HUES48 (cell line): ENCODE measurements at regions not wholly inside any gene's neighbourhood (a gene's known extent, or its start where the extent isn't known, plus 50 kb on each side); places are given as distances from the start of the nearest gene placed in this dataset.

ENCODE experiments used
- H3K27ac ChIP-seq: one replicate; pipeline ENCODE4 v1.7.0; 2013; ENCODE audit warnings: low read depth, low read length, inconsistent platforms
- H3K27me3 ChIP-seq: 2 replicates; pipeline ENCODE4 v1.6.1; 2013; ENCODE audit warnings: mild to moderate bottlenecking, low read length; ENCODE audit not compliant: control insufficient read depth, insufficient read depth
- H3K36me3 ChIP-seq: 2 replicates; pipeline ENCODE4 v1.6.1; 2013; ENCODE audit warnings: low read length; ENCODE audit not compliant: control insufficient read depth, insufficient read depth
- H3K4me1 ChIP-seq: 2 replicates; pipeline ENCODE4 v1.6.1; 2013; ENCODE audit warnings: mild to moderate bottlenecking, low read length; ENCODE audit not compliant: control insufficient read depth, insufficient read depth
- H3K4me3 ChIP-seq: 2 replicates; pipeline ENCODE4 v1.5.1; 2013; ENCODE audit warnings: mild to moderate bottlenecking, low read depth, low read length
- H3K9ac ChIP-seq: 2 replicates; pipeline ENCODE4 v1.6.1; 2013; ENCODE audit warnings: mild to moderate bottlenecking, low read depth, low read length, moderate library complexity
- H3K9me3 ChIP-seq: 2 replicates; pipeline ENCODE4 v1.6.1; 2013; ENCODE audit warnings: low read length; ENCODE audit not compliant: control insufficient read depth, insufficient read depth

DNA sequence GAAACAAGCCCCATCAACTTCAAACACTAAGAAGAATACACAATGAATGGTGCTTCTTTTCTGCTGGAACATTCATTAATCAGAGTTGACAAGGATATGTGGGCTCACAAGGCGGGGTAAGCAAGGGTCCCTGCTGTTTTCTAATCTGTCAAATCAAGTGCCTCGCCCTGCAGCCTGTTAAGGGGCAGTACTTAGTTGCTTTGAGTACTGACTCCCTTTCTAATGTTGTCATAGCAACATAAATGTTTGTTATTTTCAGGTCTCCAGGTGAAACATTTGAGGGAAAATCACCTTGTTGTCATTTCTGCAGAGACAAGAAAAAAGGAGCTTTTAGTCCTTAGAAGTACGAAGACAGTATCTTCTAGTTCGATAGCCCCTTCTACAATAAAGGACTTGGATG, 284.7 kb upstream of the PKDCC start:
- Histone ChIP-seq H3K9ac (no peak overlapping the region), H3K27ac (no peak overlapping the region), H3K27me3 (no peaks in the 10 kb centered on the region), H3K9me3 (no peaks in the 10 kb centered on the region), H3K4me1 (no peaks in the 10 kb centered on the region), H3K36me3 (no peaks in the 10 kb centered on the region), H3K4me3 (no peak overlapping the region)

DNA sequence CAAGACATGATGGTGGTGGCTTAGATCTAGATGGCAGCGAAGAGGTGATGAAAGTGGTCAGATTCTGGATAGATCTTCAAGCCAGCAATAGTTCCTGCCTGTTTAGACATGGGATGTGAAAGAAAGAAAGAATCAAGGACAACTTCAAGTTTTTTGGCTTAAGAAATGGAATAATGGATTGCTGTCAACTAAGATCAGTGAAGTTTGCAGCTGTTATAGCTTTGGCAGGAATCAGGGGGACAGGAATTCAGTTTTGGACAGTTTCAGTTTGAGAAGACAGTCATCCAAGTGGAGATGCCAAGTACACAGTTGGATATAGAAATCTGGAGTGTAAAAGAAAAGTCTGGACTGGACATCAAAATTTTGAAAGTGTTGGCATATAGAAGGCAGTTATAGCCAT, 283.7 kb upstream of the PKDCC start:
- H3K4me3 ChIP-seq, result no peak overlapping the region
- no peak overlapping the region for H3K27ac ChIP-seq
- H3K9me3 ChIP-seq, result no peaks in the 10 kb centered on the region
- H3K27me3 ChIP-seq, result no peaks in the 10 kb centered on the region
- H3K36me3 ChIP-seq, result no peaks in the 10 kb centered on the region
- no peak overlapping the region for H3K9ac ChIP-seq
- H3K4me1 ChIP-seq, result no peaks in the 10 kb centered on the region

DNA sequence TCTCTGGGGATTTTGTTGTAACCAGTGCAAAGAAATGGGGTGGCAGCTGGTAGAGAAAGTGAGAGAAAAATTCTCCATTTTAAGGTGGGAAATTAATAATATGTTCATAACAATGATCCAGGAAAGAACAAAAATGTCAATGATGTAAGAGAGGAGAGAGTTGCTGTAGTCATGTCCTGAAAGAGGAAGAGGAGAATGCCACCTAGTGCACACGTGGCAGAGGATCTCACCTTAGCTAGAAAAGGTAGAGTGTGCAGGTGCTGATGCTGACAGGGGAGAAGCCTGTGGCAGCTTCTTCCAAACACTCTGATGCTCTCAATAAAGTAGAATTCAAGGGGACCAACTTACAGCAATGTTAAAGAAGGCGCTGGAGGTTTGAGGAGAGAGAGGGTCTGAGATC, 282.9 kb upstream of the PKDCC start:
- H3K4me1 ChIP-seq, result no peaks in the 10 kb centered on the region
- no peak overlapping the region for H3K4me3 ChIP-seq
- H3K36me3 ChIP-seq, result no peaks in the 10 kb centered on the region
- H3K27me3 ChIP-seq, result no peaks in the 10 kb centered on the region
- no peak overlapping the region for H3K9ac ChIP-seq
- H3K9me3 ChIP-seq, result no peaks in the 10 kb centered on the region
- no peak overlapping the region for H3K27ac ChIP-seq

DNA sequence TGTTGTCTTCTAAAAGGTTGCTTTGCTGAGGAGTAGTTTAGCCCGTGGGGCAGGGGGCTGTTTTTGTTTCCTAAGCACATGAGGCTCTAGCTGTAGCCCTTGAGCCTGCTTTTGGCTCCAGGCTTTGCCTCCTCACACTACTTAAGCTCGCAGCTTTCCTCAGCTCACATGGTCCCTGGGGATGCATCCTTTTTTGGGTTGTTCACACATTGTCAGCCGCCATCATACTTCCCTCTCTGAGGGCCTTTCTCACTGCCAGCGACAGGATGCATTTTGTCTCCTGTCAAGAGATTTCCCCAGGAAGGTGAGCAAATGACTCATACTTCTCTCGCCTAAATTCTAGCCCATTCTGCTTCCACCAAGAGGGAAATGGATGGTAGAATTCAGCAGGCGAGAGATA, 279.5 kb upstream of the PKDCC start:
- Histone ChIP-seq H3K9me3 (no peaks in the 10 kb centered on the region), H3K27ac (no peak overlapping the region), H3K4me3 (no peak overlapping the region), H3K36me3 (no peaks in the 10 kb centered on the region), H3K9ac (no peak overlapping the region), H3K4me1 (no peaks in the 10 kb centered on the region), H3K27me3 (no peaks in the 10 kb centered on the region)

DNA sequence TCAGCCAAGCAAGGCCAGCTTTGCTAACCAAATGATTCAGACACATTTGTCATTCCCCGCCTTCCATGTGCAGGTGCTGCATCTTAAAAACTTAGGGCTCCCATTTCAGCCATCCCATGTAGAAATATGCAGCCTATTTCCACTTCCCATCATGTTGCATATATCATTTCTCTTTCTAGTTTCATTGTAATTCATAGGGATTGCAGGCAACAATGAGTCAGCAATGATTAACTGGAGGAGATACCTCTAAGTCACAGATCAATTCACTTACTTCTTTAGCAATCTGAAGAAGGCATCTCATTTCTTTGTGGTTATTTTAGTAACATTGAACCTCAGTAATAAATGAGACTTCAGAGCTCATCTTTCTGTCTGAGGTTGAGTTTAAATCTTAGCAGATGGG, 276.1 kb upstream of the PKDCC start:
- Histone ChIP-seq H3K4me3 (no peak overlapping the region), H3K9ac (no peak overlapping the region), H3K9me3 (no peaks in the 10 kb centered on the region), H3K36me3 (no peaks in the 10 kb centered on the region), H3K27me3 (no peaks in the 10 kb centered on the region), H3K4me1 (peaks cover 10% of the 10 kb centered on the region), H3K27ac (no peak overlapping the region)

DNA sequence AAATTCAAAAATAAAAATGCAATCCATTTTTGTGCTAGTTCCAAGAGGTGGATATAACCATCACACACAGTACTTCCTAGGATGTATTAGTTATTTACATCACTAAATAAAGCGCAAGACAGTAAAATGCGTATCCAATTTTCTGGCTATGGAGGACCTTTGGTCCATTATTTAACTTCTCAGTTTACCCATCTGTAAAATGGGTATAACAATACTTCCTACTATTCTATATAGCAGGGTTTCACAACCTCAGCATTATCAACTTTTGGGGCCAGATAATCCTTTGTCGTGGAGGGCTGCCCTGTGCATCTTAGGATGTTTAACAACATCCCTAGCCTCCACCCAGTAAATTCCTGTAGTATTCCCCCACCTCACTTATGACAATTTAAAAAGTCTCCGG, 275.1 kb upstream of the PKDCC start:
- Histone ChIP-seq H3K9ac (no peak overlapping the region), H3K4me3 (no peak overlapping the region), H3K9me3 (no peaks in the 10 kb centered on the region), H3K36me3 (no peaks in the 10 kb centered on the region), H3K4me1 (peaks cover 10% of the 10 kb centered on the region), H3K27ac (no peak overlapping the region), H3K27me3 (no peaks in the 10 kb centered on the region)

DNA sequence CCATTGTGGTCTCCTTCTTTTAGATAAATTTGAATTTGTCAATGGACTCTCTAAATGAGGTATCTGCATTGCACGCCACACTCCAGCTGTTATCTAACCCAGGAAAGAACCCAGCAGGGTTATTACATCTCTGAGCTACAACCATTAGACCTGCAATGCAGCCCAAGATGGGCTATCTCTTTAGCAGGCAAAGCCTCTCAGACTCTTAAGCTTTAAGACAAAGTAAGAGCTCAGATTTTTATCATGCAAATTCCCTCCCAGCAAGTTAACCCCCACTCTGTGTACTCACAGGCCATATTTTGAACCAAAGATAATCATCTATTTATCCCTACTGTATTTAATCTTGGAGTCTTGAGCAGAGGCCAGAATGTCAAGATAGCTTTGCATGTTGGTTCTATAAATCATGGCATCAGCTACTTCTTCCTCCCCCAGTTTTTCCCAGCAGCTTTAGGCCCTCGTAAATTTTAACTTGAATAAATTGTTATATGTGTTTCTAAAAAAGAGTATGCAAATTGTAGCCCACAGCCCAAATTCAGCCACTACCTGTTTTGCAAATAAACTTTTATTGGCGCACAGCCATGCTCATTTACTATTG, 273.7 kb upstream of the PKDCC start:
- Histone ChIP-seq H3K27me3 (no peaks in the 10 kb centered on the region), H3K4me3 (no peak overlapping the region), H3K4me1 (peaks cover 12% of the 10 kb centered on the region), H3K9ac (no peak overlapping the region), H3K36me3 (no peaks in the 10 kb centered on the region), H3K9me3 (no peaks in the 10 kb centered on the region), H3K27ac (no peak overlapping the region)

DNA sequence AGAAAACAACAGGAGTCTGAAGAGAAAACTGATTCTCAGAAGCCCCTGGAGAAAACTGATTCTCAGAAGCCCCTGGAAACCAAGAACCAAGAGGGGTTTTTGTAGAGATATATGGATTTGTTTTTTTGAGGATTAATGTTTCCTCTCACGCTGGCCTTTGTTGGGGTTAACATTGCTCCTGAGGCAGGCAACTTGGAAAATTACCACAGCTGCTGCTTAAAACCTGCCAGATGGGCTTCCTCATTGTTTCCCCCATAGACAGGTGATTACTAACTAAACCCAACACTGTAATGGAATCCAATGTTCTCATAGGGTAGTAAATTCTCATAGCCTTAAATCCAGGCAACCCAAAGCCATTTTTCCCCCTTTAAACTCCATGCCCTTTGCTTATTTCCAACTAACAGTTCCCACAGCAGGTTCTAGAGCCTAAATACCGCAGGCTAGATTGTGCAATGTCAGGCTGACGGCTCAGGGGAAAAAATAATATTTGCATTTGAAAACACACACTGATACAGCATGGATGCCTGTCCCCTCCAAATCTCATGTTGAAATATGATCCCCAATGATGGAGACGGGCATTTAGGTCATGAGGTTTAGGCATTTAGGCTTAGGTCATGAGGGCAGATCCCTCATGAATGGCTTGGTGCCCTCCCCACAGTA, 272.3 kb upstream of the PKDCC start:
- no peak overlapping the region for H3K9ac ChIP-seq

DNA sequence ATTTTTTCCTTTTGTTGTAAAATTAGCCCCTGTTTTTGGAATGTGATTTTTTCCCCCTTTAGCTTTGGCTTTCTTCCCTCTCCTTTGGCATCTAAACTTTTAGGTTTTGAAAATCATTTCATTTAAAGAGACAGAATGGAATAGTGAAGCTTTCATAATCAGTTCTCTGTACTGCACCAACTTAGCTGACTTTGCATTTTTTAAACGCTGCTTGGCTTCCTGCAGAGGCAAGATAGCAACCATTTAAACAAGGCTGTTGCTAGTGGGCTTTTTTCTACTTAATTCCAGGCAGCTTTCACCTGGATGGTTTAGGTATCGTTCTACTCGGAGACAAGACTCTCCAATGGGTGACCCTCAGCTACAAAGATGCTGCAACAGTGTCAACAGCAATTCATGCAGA, 267.9 kb upstream of the PKDCC start:
- H3K27me3 ChIP-seq, result no peaks in the 10 kb centered on the region
- no peak overlapping the region for H3K9ac ChIP-seq
- H3K36me3 ChIP-seq, result no peaks in the 10 kb centered on the region
- no peak overlapping the region for H3K27ac ChIP-seq
- H3K4me3 ChIP-seq, result no peak overlapping the region
- H3K4me1 ChIP-seq, result peaks cover 12% of the 10 kb centered on the region
- no peaks in the 10 kb centered on the region for H3K9me3 ChIP-seq

More for the DNA sequence above, 272.3 kb upstream of the PKDCC start:
- Histone ChIP-seq H3K4me3 (no peak overlapping the region), H3K4me1 (peaks cover 22% of the 10 kb centered on the region), H3K36me3 (no peaks in the 10 kb centered on the region), H3K27me3 (no peaks in the 10 kb centered on the region), H3K9me3 (no peaks in the 10 kb centered on the region), H3K27ac (no peak overlapping the region)

DNA sequence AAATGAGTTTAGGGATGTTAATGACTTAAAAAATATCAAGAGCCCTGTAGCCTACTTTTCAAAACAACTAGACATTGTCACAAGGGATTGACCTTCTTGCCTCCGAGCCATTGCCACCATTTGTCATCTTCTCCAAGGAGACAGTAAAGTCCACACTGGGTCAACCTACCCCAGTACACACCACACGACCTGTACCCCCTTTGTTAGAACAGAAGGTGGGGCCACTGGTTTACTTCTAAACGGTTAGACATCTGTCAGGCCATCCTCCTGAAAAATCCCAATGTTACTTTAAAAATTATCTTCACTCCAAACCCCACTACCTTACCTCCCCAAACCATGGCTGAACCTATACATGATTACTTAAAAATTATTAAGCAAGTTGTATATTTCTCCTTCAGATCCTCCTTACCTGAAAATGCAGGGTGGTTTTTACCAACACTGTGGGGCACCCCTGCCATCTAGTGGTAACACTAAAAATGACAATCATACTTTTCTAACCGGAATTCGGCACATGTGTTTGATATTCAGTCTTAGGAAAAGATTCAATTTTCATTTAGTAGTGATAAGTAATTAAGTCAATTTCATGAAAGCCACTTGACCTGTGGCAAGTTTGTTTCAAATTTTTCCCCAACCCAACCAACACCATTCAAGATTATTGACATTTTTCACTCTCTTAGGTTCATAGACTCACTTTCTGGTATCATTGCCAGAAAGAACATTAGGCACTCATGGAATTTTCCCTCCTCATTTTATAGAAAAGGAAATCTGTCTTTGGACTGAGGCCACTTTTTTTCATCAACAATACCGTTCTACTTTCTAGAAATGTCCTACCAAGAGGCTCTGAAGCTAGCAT, 265.3 kb upstream of the PKDCC start:
- Histone ChIP-seq H3K4me3 (no peak overlapping the region), H3K9ac (no peak overlapping the region), H3K27ac (no peak overlapping the region), H3K4me1 (peaks cover 12% of the 10 kb centered on the region), H3K27me3 (no peaks in the 10 kb centered on the region), H3K36me3 (no peaks in the 10 kb centered on the region), H3K9me3 (no peaks in the 10 kb centered on the region)

DNA sequence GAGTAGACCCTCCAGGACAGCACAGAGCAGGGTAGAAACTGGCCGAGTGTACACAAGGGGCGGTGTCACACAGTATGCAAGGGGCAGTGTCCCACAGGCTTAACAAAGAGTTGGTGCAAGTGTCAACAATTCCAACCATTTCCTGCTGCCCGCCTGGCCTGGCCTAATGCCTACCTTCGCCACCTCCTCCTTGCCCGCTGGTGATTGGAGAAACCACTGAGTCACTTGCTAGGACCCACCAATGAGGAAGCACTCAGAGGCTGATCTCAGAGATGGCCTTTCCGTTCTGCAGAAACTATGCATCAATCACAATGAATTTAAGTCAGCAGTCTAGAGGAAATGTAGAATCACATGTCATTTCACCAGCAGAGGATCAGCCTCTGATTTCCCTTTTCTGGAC, 263.3 kb upstream of the PKDCC start:
- no peak overlapping the region for H3K27ac ChIP-seq
- no peaks in the 10 kb centered on the region for H3K36me3 ChIP-seq
- H3K4me3 ChIP-seq, result no peak overlapping the region
- no peak overlapping the region for H3K9ac ChIP-seq
- H3K9me3 ChIP-seq, result no peaks in the 10 kb centered on the region
- no peaks in the 10 kb centered on the region for H3K27me3 ChIP-seq
- H3K4me1 ChIP-seq, result peaks cover 7% of the 10 kb centered on the region
